Liver (tissue), 7 donors: ENCODE measurements at regions not wholly inside any gene's neighbourhood (a gene's known extent, or its start where the extent isn't known, plus 50 kb on each side); places are given as distances from the start of the nearest gene placed in this dataset.

Source experiments
- DNase-seq: peaks from one replicate; pipeline ENCODE4 v3.0.0-alpha.2; 2017; ENCODE audit warnings: low spot score
- H3K27ac ChIP-seq, 2 donors: one replicate each; pipeline ENCODE4 v1.7.0; 2013; ENCODE audit warnings: inconsistent platforms in 2 of 2, low read length in 2 of 2, control low read depth in 1 of 2, low read depth in 1 of 2, mild to moderate bottlenecking in 1 of 2
- H3K27me3 ChIP-seq, 4 donors: one replicate each; pipeline versions ENCODE4 v1.6.1 to v1.7.0; 2013; ENCODE audit warnings: low read length in 3 of 4, inconsistent platforms in 1 of 4, mild to moderate bottlenecking in 1 of 4, moderate library complexity in 1 of 4; ENCODE audit not compliant: control insufficient read depth in 4 of 4, insufficient read depth in 4 of 4
- H3K36me3 ChIP-seq, 4 donors: one replicate each; pipeline versions ENCODE4 v1.6.1 to v1.7.0; 2013; ENCODE audit warnings: low read length in 3 of 4, mild to moderate bottlenecking in 3 of 4, low read depth in 1 of 4, moderate library complexity in 1 of 4; ENCODE audit not compliant: control insufficient read depth in 4 of 4, insufficient read depth in 3 of 4
- H3K4me1 ChIP-seq, 4 donors: one replicate each; pipeline versions ENCODE4 v1.6.1 to v1.7.0; 2013; ENCODE audit warnings: low read length in 3 of 4, mild to moderate bottlenecking in 3 of 4, moderate library complexity in 1 of 4; ENCODE audit not compliant: control insufficient read depth in 4 of 4, insufficient read depth in 4 of 4
- H3K4me3 ChIP-seq, 3 donors: one replicate each; pipeline versions ENCODE4 v1.6.1 to v1.7.0; 2013; ENCODE audit warnings: low read length in 3 of 3, control low read depth in 1 of 3, low read depth in 1 of 3, mild to moderate bottlenecking in 1 of 3
- H3K9ac ChIP-seq, 2 donors: one replicate each; pipeline ENCODE4 v1.7.0; 2013; ENCODE audit warnings: low read length in 2 of 2, mild to moderate bottlenecking in 2 of 2, moderate library complexity in 2 of 2, control low read depth in 1 of 2, low read depth in 1 of 2
- H3K9me3 ChIP-seq, 4 donors: one replicate each; pipeline versions ENCODE4 v1.6.1 to v1.7.0; 2013; ENCODE audit warnings: low read length in 3 of 4; ENCODE audit not compliant: control insufficient read depth in 4 of 4
- ATF3 ChIP-seq: IDR thresholded peaks from 2 replicates; pipeline ENCODE4 v1.6.1; 2016; ENCODE audit warnings: antibody characterized with exemption
- RXRA ChIP-seq, 2 donors: IDR thresholded peaks; 2 replicates each; pipeline ENCODE4 v1.6.1; 2017 to 2018; ENCODE audit warnings: antibody characterized with exemption in 2 of 2, mild to moderate bottlenecking in 1 of 2
- WGBS: extraction: QIAGEN DNeasy Blood & Tissue Kit; methylation state at CpG from one replicate; pipeline ENCODE4 v1.1.7; 2013; 5-methylcytosine and 5-hydroxymethylcytosine counted together
- donor health status: healthy.
- donor health status: healthy.
- donor health status: healthy.
- donor health status: healthy.

- no peak overlapping the region for H3K27ac ChIP-seq
- TF ChIP-seq ATF3: no peak
- no peak for TF ChIP-seq RXRA (IDR thresholded peaks at IDR 0.05)
- H3K9ac ChIP-seq: no peak overlapping the region
- H3K4me3 ChIP-seq: no peak overlapping the region
- WGBS: 64% methylated on average over 5 of the region's 5 CpGs
- no peak for DNase-seq
- H3K27me3 ChIP-seq: no peaks in the 10 kb centered on the region
- H3K9me3 ChIP-seq: peaks cover 0 to 3% (median 0%) of the 10 kb centered on the region in 4 donors
- no peaks in the 10 kb centered on the region for H3K4me1 ChIP-seq
- H3K36me3 ChIP-seq: no peaks in the 10 kb centered on the region
Measured at GRCh38 chr4:169807934-169808509, 50.3 kb upstream of the HPF1 start.
